22Rv1 (cell line): ENCODE measurements at regions not wholly inside any gene's neighbourhood (a gene's known extent, or its start where the extent isn't known, plus 50 kb on each side); places are given as distances from the start of the nearest gene placed in this dataset.

Experiments used
- ZFX ChIP-seq: fragments of 450-650 bp; IDR thresholded peaks from 2 replicates; pipeline ENCODE4 v1.6.1; 2017; ENCODE audit warnings: antibody characterized with exemption, borderline replicate concordance
- TF ChIP-seq, protein P1 (sequence below): fragments of 450-650 bp; IDR thresholded peaks from 2 replicates; pipeline ENCODE4 v1.5.1; 2017; ENCODE audit warnings: mild to moderate bottlenecking

- TF ChIP-seq, protein P1, sequence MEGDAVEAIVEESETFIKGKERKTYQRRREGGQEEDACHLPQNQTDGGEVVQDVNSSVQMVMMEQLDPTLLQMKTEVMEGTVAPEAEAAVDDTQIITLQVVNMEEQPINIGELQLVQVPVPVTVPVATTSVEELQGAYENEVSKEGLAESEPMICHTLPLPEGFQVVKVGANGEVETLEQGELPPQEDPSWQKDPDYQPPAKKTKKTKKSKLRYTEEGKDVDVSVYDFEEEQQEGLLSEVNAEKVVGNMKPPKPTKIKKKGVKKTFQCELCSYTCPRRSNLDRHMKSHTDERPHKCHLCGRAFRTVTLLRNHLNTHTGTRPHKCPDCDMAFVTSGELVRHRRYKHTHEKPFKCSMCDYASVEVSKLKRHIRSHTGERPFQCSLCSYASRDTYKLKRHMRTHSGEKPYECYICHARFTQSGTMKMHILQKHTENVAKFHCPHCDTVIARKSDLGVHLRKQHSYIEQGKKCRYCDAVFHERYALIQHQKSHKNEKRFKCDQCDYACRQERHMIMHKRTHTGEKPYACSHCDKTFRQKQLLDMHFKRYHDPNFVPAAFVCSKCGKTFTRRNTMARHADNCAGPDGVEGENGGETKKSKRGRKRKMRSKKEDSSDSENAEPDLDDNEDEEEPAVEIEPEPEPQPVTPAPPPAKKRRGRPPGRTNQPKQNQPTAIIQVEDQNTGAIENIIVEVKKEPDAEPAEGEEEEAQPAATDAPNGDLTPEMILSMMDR: no peak
- no peak for TF ChIP-seq ZFX
These were observed 70.5 kb downstream of the TMX1 start for GRCh38 chr14:51310505-51310944.
